Neural cell (in vitro differentiated cells): ENCODE measurements at regions not wholly inside any gene's neighbourhood (a gene's known extent, or its start where the extent isn't known, plus 50 kb on each side); places are given as distances from the start of the nearest gene placed in this dataset.

Source experiments
- H2AFZ ChIP-seq: fragments of 200-600, 300-800 bp; sonication (generic), shearing (Covaris generic); 2 replicates; pipeline ENCODE4 v1.6.0; 2014; ENCODE audit warnings: low read depth, mild to moderate bottlenecking, antibody characterized with exemption, low read length, moderate library complexity
- H3F3A ChIP-seq: fragments of 200-600 bp; shearing (Covaris generic); 2 replicates; pipeline ENCODE4 v1.6.1; 2016; ENCODE audit warnings: mild to moderate bottlenecking, moderate library complexity, mixed read lengths, antibody characterized with exemption, low read length; ENCODE audit not compliant: insufficient read depth, poor library complexity, severe bottlenecking
- H3K27ac ChIP-seq: fragments of 200-600, 300-800 bp; sonication (generic), shearing (Covaris generic); 2 replicates; pipeline ENCODE4 v1.5.1; 2014; ENCODE audit warnings: mild to moderate bottlenecking, low read length, moderate library complexity
- H3K27me3 ChIP-seq: fragments of 300-800, 200-600 bp; sonication (generic), shearing (Covaris generic); 2 replicates; pipeline ENCODE4 v1.6.0; 2014; ENCODE audit warnings: mild to moderate bottlenecking, low read depth, low read length, moderate library complexity; ENCODE audit not compliant: insufficient read depth
- H3K36me3 ChIP-seq: fragments of 300-800, 200-600 bp; sonication (generic), shearing (Covaris generic); 2 replicates; pipeline ENCODE4 v1.5.1; 2014; ENCODE audit warnings: mild to moderate bottlenecking, antibody characterized with exemption, low read length, moderate library complexity; ENCODE audit not compliant: insufficient read depth
- H3K4me2 ChIP-seq: fragments of 300-800, 200-600 bp; sonication (generic), shearing (Covaris generic); 2 replicates; pipeline ENCODE4 v1.6.0; 2014; ENCODE audit warnings: mild to moderate bottlenecking, low read length
- H3K4me3 ChIP-seq: fragments of 300-800, 200-600 bp; sonication (generic), shearing (Covaris generic); 2 replicates; pipeline ENCODE4 v1.5.1; 2014; ENCODE audit warnings: mild to moderate bottlenecking, low read length, moderate library complexity
- H3K79me2 ChIP-seq: fragments of 200-600 bp; shearing (Covaris generic); replicated peaks from 2 replicates; pipeline ENCODE4 v1.6.0; 2014; ENCODE audit warnings: mild to moderate bottlenecking, low read length, moderate library complexity; ENCODE audit not compliant: insufficient read depth
- H3K9ac ChIP-seq: fragments of 300-800, 200-600 bp; sonication (generic), shearing (Covaris generic); 2 replicates; pipeline ENCODE4 v1.6.1; 2016; ENCODE audit warnings: mild to moderate bottlenecking, low read length, mixed read lengths
- H3K9me2 ChIP-seq: fragments of 200-600 bp; shearing (Covaris generic); 2 replicates; pipeline ENCODE4 v1.6.1; 2016; ENCODE audit warnings: mild to moderate bottlenecking, low read length, mixed read lengths; ENCODE audit not compliant: insufficient read depth
- H3K9me3 ChIP-seq: fragments of 200-600, 300-800 bp; sonication (generic), shearing (Covaris generic); 2 replicates; pipeline ENCODE4 v1.6.1; 2016; ENCODE audit warnings: mild to moderate bottlenecking, mixed run types, low read length, moderate library complexity, mixed read lengths
- H4K20me1 ChIP-seq: fragments of 200-600 bp; shearing (Covaris generic); 2 replicates; pipeline ENCODE4 v1.6.1; 2016; ENCODE audit warnings: mild to moderate bottlenecking, mixed run types; ENCODE audit not compliant: insufficient read depth
- EP300 ChIP-seq: fragments of 450-650 bp; conservative IDR thresholded peaks from 2 replicates; pipeline ENCODE4 v1.6.1; 2014; ENCODE audit warnings: antibody characterized with exemption, mild to moderate bottlenecking, moderate library complexity; ENCODE audit not compliant: poor library complexity, severe bottlenecking
- EZH2 ChIP-seq: fragments of 200-600, 300-800 bp; shearing (Covaris generic), sonication (generic); IDR thresholded peaks from 2 replicates; pipeline ENCODE4 v1.6.1; 2014; ENCODE audit warnings: antibody characterized with exemption, low read length, borderline replicate concordance, mild to moderate bottlenecking; ENCODE audit not compliant: insufficient read depth, poor library complexity, severe bottlenecking
- MXI1 ChIP-seq: fragments of 450-650 bp; conservative IDR thresholded peaks from 2 replicates; pipeline ENCODE4 v1.6.1; 2014; ENCODE audit warnings: antibody characterized with exemption, mild to moderate bottlenecking; ENCODE audit not compliant: poor library complexity, severe bottlenecking
- POLR2AphosphoS5 ChIP-seq: IDR thresholded peaks from 2 replicates; pipeline ENCODE4 v1.6.1; 2012
- RAD21 ChIP-seq: fragments of 450-650 bp; conservative IDR thresholded peaks from 2 replicates; pipeline ENCODE4 v1.6.1; 2014; ENCODE audit warnings: antibody characterized with exemption, mild to moderate bottlenecking, moderate library complexity
- SMC3 ChIP-seq: fragments of 450-650 bp; conservative IDR thresholded peaks from 2 replicates; pipeline ENCODE4 v1.6.1; 2014; ENCODE audit warnings: antibody characterized with exemption, mild to moderate bottlenecking, moderate library complexity; ENCODE audit not compliant: poor library complexity
- TAF1 ChIP-seq: IDR thresholded peaks from 2 replicates; pipeline ENCODE4 v1.6.1; 2012; ENCODE audit warnings: low read depth
- TF ChIP-seq, protein P1 (sequence below): IDR thresholded peaks from 2 replicates; pipeline ENCODE4 v1.6.1; 2012; ENCODE audit warnings: borderline replicate concordance
- TF ChIP-seq, protein P2 (sequence below): fragments of 450-650 bp; IDR thresholded peaks from 2 replicates; pipeline ENCODE4 v1.5.1; 2014; ENCODE audit warnings: antibody characterized with exemption, mild to moderate bottlenecking, moderate library complexity; ENCODE audit not compliant: poor library complexity, severe bottlenecking

DNA sequence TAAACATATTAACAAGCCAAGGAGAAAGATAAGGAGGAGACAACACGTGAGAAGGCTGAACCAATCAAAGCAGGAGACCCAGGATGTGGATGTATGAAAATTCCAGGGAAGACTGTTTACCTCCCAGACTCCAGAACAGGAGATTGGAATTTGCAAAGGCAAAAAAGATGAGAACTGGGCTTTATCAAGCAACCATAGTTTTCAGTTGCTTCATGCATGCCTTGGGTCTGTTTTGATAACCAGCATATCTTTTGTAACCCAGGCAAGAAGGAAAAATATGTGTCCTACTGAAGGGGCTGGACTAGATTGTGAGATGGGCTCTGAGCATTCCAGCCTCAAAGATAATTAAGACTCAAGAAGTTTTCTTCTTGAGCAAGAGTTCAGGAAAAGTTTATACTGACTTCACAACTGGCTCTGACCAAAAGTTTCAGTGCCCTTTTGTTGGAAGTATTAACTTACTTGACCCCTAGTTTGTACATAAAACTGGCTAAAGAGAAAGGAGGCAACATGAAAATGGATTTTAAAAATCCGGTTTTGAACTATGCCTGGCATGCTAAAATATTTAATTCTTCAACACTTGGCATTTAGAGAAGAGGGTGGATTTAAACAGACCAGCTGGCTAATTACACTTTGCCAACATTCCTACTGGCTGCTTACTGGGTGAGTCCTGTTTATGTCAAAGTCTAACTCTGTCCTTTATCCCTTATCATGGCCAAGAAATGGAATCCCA, 79.3 kb upstream of the CD28 start:
- H3K9ac ChIP-seq, result no peak overlapping the region
- H3K9me3 ChIP-seq, result no peaks in the 10 kb centered on the region
- H3K27me3 ChIP-seq, result no peaks in the 10 kb centered on the region
- H3K27ac ChIP-seq, result no peak overlapping the region
- H4K20me1 ChIP-seq, result no peaks in the 10 kb centered on the region
- H3K79me2 ChIP-seq, result no peaks in the 10 kb centered on the region
- TF ChIP-seq TAF1 (no peak), SMC3 (no peak), RAD21 (no peak), MXI1 (no peak), POLR2AphosphoS5 (no peak), EZH2 (no peak), EP300 (no peak)
- TF ChIP-seq, protein P1, sequence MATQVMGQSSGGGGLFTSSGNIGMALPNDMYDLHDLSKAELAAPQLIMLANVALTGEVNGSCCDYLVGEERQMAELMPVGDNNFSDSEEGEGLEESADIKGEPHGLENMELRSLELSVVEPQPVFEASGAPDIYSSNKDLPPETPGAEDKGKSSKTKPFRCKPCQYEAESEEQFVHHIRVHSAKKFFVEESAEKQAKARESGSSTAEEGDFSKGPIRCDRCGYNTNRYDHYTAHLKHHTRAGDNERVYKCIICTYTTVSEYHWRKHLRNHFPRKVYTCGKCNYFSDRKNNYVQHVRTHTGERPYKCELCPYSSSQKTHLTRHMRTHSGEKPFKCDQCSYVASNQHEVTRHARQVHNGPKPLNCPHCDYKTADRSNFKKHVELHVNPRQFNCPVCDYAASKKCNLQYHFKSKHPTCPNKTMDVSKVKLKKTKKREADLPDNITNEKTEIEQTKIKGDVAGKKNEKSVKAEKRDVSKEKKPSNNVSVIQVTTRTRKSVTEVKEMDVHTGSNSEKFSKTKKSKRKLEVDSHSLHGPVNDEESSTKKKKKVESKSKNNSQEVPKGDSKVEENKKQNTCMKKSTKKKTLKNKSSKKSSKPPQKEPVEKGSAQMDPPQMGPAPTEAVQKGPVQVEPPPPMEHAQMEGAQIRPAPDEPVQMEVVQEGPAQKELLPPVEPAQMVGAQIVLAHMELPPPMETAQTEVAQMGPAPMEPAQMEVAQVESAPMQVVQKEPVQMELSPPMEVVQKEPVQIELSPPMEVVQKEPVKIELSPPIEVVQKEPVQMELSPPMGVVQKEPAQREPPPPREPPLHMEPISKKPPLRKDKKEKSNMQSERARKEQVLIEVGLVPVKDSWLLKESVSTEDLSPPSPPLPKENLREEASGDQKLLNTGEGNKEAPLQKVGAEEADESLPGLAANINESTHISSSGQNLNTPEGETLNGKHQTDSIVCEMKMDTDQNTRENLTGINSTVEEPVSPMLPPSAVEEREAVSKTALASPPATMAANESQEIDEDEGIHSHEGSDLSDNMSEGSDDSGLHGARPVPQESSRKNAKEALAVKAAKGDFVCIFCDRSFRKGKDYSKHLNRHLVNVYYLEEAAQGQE, result no peak
- TF ChIP-seq, protein P2, sequence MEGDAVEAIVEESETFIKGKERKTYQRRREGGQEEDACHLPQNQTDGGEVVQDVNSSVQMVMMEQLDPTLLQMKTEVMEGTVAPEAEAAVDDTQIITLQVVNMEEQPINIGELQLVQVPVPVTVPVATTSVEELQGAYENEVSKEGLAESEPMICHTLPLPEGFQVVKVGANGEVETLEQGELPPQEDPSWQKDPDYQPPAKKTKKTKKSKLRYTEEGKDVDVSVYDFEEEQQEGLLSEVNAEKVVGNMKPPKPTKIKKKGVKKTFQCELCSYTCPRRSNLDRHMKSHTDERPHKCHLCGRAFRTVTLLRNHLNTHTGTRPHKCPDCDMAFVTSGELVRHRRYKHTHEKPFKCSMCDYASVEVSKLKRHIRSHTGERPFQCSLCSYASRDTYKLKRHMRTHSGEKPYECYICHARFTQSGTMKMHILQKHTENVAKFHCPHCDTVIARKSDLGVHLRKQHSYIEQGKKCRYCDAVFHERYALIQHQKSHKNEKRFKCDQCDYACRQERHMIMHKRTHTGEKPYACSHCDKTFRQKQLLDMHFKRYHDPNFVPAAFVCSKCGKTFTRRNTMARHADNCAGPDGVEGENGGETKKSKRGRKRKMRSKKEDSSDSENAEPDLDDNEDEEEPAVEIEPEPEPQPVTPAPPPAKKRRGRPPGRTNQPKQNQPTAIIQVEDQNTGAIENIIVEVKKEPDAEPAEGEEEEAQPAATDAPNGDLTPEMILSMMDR, result no peak
- no peaks in the 10 kb centered on the region for H3F3A ChIP-seq
- H3K9me2 ChIP-seq, result no peaks in the 10 kb centered on the region
- no peak overlapping the region for H3K4me2 ChIP-seq
- no peak overlapping the region for H2AFZ ChIP-seq
- no peak overlapping the region for H3K4me3 ChIP-seq
- no peaks in the 10 kb centered on the region for H3K36me3 ChIP-seq

DNA sequence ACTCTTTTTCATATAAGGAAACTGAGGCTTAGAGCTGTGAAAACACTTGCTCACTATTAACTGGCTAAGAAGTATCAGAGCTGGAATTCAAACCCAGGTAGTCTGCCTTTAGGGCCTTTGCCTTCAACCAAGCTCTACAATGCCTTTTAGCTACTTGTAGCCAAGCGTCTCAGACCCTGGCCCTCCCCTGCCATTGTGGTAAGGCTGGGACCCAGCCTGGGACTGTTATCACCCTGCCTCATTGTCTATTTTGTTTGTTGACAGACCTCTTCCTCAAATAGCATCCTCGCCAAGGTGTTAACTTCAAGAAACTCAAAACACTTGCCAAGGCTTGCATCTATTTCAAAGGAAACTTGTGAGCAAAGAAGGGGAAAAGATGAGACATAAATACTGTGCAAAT, 76.7 kb upstream of the CD28 start:
- Histone ChIP-seq H3K27me3 (no peaks in the 10 kb centered on the region), H3F3A (no peaks in the 10 kb centered on the region), H2AFZ (no peak overlapping the region), H4K20me1 (no peaks in the 10 kb centered on the region), H3K4me2 (no peak overlapping the region), H3K9me3 (no peaks in the 10 kb centered on the region), H3K4me3 (no peak overlapping the region), H3K79me2 (no peaks in the 10 kb centered on the region), H3K27ac (no peak overlapping the region), H3K9me2 (no peaks in the 10 kb centered on the region), H3K9ac (no peak overlapping the region), H3K36me3 (no peaks in the 10 kb centered on the region)
- no peak for TF ChIP-seq POLR2AphosphoS5
